B cell (primary cell): ENCODE measurements at regions not wholly inside any gene's neighbourhood (a gene's known extent, or its start where the extent isn't known, plus 50 kb on each side); places are given as distances from the start of the nearest gene placed in this dataset.

Source experiments
- EZH2 ChIP-seq: IDR thresholded peaks from 2 replicates; pipeline ENCODE4 v1.6.1; 2012; ENCODE audit warnings: borderline replicate concordance, low read depth, mild to moderate bottlenecking, moderate library complexity, low read length; ENCODE audit not compliant: insufficient read depth, poor library complexity, severe bottlenecking
- TF ChIP-seq, protein P1 (sequence below): fragments of 200-600 bp; IDR thresholded peaks from one replicate; pipeline ENCODE4 v1.8.0; 2022; ENCODE audit warnings: antibody characterized with exemption, mild to moderate bottlenecking

DNA sequence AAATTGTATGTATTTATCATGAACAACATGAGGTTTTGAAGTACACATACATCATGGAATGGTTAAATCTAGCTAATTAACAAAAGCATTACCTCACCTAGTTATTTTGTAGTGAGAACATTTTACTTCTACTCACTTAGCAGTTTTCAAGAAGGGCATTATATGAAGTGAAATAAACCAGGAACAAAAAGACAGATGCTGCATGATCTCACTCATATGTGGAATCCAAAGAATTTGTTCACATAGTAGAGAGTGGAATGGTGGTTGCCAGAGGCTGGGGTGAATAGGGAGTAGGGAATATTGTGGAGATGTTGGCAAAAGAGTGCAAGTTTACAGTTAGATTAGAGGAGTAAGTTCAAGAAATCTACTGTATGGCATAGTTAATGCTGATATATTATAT, 292.0 kb downstream of the ASXL3 start:
- TF ChIP-seq, protein P1, sequence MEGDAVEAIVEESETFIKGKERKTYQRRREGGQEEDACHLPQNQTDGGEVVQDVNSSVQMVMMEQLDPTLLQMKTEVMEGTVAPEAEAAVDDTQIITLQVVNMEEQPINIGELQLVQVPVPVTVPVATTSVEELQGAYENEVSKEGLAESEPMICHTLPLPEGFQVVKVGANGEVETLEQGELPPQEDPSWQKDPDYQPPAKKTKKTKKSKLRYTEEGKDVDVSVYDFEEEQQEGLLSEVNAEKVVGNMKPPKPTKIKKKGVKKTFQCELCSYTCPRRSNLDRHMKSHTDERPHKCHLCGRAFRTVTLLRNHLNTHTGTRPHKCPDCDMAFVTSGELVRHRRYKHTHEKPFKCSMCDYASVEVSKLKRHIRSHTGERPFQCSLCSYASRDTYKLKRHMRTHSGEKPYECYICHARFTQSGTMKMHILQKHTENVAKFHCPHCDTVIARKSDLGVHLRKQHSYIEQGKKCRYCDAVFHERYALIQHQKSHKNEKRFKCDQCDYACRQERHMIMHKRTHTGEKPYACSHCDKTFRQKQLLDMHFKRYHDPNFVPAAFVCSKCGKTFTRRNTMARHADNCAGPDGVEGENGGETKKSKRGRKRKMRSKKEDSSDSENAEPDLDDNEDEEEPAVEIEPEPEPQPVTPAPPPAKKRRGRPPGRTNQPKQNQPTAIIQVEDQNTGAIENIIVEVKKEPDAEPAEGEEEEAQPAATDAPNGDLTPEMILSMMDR = no peak
- no peak for TF ChIP-seq EZH2
